ENCODE measurements at regions not wholly inside any gene's neighbourhood (a gene's known extent, or its start where the extent isn't known, plus 50 kb on each side); places are given as distances from the start of the nearest gene placed in this dataset.

- Histone ChIP-seq H3K27me3 (replicated peaks in 1 of 7) (no peaks in the 10 kb centered on the region), H3K36me3 (no peaks in the 10 kb centered on the region), H3K27ac (no peak overlapping the region), H3K4me3 (no peak overlapping the region), H3K9me3 (no peaks in the 10 kb centered on the region), H3K4me1 (no peaks in the 10 kb centered on the region)
- intact Hi-C loops (cut with DNase I; ENCODE audit: low total_unique reads): no loop called here
- TF ChIP-seq POLR2A (IDR thresholded peaks at IDR 0.05): no peak
- TF ChIP-seq, protein P1, sequence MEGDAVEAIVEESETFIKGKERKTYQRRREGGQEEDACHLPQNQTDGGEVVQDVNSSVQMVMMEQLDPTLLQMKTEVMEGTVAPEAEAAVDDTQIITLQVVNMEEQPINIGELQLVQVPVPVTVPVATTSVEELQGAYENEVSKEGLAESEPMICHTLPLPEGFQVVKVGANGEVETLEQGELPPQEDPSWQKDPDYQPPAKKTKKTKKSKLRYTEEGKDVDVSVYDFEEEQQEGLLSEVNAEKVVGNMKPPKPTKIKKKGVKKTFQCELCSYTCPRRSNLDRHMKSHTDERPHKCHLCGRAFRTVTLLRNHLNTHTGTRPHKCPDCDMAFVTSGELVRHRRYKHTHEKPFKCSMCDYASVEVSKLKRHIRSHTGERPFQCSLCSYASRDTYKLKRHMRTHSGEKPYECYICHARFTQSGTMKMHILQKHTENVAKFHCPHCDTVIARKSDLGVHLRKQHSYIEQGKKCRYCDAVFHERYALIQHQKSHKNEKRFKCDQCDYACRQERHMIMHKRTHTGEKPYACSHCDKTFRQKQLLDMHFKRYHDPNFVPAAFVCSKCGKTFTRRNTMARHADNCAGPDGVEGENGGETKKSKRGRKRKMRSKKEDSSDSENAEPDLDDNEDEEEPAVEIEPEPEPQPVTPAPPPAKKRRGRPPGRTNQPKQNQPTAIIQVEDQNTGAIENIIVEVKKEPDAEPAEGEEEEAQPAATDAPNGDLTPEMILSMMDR (IDR thresholded peaks at IDR 0.05 in 8 of 11, conservative IDR thresholded peaks at IDR 0.05 in 3 of 11): no peak
- TF ChIP-seq POLR2AphosphoS5 (IDR thresholded peaks at IDR 0.05): no peak
- DNase-seq: no peak
- 27 to 48% (median 46%) methylated on average over 1 of the region's 1 CpG for WGBS, 5 donors
These were observed 53.5 kb upstream of the LRRN1 start for GRCh38 chr3:3745693-3746092.

GRCh38 chr3:3744826-3745225 lies 54.4 kb upstream of the LRRN1 start:
- no peak overlapping the region for H3K27ac ChIP-seq
- no peaks in the 10 kb centered on the region for H3K36me3 ChIP-seq
- no peak overlapping the region for H3K4me3 ChIP-seq
- H3K4me1 ChIP-seq: no peaks in the 10 kb centered on the region
- 79 to 85% (median 82%) methylated on average over 6 of the region's 6 CpGs for WGBS, 5 donors
- intact Hi-C loops (cut with DNase I; ENCODE audit: low total_unique reads): no loop called here
- no peak for DNase-seq
- no peaks in the 10 kb centered on the region for H3K9me3 ChIP-seq
- H3K27me3 ChIP-seq (replicated peaks in 1 of 7): no peaks in the 10 kb centered on the region
- TF ChIP-seq, protein P1 (IDR thresholded peaks at IDR 0.05 in 8 of 11, conservative IDR thresholded peaks at IDR 0.05 in 3 of 11): no peak
- TF ChIP-seq POLR2A (IDR thresholded peaks at IDR 0.05): no peak
- TF ChIP-seq POLR2AphosphoS5 (IDR thresholded peaks at IDR 0.05): no peak

DNA sequence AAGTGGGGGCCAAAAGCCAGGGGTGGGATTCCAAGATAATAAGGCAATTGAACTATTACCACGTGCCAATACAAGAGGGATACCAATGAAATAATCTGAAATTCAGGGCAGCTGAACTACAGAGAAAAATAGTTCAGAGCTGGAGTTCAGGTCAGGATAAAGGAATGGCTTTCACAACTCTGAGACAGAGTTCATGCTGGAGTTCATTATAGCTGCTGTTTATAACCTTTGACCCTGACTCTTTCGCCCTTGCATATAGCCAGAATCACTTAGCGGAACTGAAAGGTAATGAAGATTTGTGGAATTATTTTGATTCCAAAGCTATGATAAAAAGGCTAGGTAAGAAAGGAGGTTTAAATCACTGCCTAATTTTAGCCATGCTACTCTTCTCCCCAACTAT lies 55.5 kb upstream of the LRRN1 start:
- H3K27ac ChIP-seq: no peak overlapping the region
- WGBS, 5 donors: 83 to 88% (median 86%) methylated on average over 3 of the region's 3 CpGs
- no peaks in the 10 kb centered on the region for H3K4me1 ChIP-seq
- TF ChIP-seq, protein P1 (IDR thresholded peaks at IDR 0.05 in 8 of 11, conservative IDR thresholded peaks at IDR 0.05 in 3 of 11): no peak
- TF ChIP-seq POLR2AphosphoS5 (IDR thresholded peaks at IDR 0.05): no peak
- no peak for TF ChIP-seq POLR2A (IDR thresholded peaks at IDR 0.05)
- H3K4me3 ChIP-seq: no peak overlapping the region
- no peaks in the 10 kb centered on the region for H3K9me3 ChIP-seq
- no peaks in the 10 kb centered on the region for H3K36me3 ChIP-seq
- DNase-seq: no peak
- H3K27me3 ChIP-seq (replicated peaks in 1 of 7): no peaks in the 10 kb centered on the region
- intact Hi-C loops (cut with DNase I; ENCODE audit: low total_unique reads): no loop called here

- WGBS, 5 donors: 81 to 87% (median 84%) methylated on average over 4 of the region's 4 CpGs
- no peaks in the 10 kb centered on the region for H3K4me1 ChIP-seq
- no peak for DNase-seq
- intact Hi-C loops (cut with DNase I; ENCODE audit: low total_unique reads): no loop called here
- TF ChIP-seq, protein P1 (IDR thresholded peaks at IDR 0.05 in 8 of 11, conservative IDR thresholded peaks at IDR 0.05 in 3 of 11): no peak
- no peak for TF ChIP-seq POLR2A (IDR thresholded peaks at IDR 0.05)
- TF ChIP-seq POLR2AphosphoS5 (IDR thresholded peaks at IDR 0.05): no peak
- no peak overlapping the region for H3K4me3 ChIP-seq
- H3K27me3 ChIP-seq (replicated peaks in 1 of 7): no peaks in the 10 kb centered on the region
- H3K9me3 ChIP-seq: no peaks in the 10 kb centered on the region
- H3K36me3 ChIP-seq: no peaks in the 10 kb centered on the region
- no peak overlapping the region for H3K27ac ChIP-seq
These were observed 59.2 kb upstream of the LRRN1 start for GRCh38 chr3:3740061-3740460.
